GM10266 (cell line): ENCODE measurements at regions not wholly inside any gene's neighbourhood (a gene's known extent, or its start where the extent isn't known, plus 50 kb on each side); places are given as distances from the start of the nearest gene placed in this dataset.
"Not testable (repeated sequence)": the region's sequence is repeated elsewhere in the genome, so short reads cannot be mapped to it uniquely, and the experiment has no call there.

Experiments
- DNase-seq: peaks from one replicate; pipeline ENCODE4 v3.0.0; 2012; ENCODE audit errors: extremely low spot score

DNA sequence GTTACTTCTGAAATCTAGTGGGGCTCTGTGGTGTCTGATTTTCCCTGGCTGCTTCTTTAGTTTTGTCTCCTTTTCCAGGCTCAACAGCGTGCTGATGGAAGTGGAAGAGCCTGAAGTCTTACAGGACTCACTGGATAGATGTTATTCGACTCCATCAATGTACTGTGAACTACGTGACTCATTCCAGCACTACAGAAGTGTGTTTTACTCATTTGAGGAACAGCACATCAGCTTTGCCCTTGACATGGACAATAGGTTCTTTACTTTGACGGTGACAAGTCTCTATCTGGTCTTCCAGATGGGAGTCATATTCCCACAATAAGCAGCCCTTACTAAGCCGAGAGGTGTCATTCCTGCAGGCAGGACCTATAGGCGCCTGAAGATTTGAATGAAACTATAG lies 51.1 kb downstream of the NBPF8 start:
- DNase-seq, result not testable (repeated sequence)

- not testable (repeated sequence) for DNase-seq
These were observed 62.8 kb downstream of the NBPF8 start for GRCh38 chr1:120477663-120478062.

DNA sequence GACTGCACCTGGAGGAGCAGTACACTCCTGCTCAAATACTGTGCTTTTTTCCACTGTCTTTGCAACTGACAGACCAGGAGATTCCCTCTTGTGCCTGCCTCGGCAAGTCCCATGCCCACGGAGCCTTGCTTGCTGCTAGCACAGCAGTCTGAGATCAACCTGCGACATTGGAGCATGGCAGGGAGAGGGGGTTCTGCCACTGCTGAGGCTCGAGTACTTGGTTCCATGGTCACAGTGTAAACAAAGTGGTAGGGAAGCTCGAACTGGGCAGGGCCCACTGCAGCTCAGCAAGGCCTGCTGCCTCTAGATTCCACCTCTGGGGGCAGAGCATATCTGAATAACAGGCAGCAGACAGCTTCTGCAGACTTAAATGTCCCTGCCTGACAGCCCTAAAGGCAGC lies 63.6 kb downstream of the NBPF8 start:
- DNase-seq, result not testable (repeated sequence)

DNA sequence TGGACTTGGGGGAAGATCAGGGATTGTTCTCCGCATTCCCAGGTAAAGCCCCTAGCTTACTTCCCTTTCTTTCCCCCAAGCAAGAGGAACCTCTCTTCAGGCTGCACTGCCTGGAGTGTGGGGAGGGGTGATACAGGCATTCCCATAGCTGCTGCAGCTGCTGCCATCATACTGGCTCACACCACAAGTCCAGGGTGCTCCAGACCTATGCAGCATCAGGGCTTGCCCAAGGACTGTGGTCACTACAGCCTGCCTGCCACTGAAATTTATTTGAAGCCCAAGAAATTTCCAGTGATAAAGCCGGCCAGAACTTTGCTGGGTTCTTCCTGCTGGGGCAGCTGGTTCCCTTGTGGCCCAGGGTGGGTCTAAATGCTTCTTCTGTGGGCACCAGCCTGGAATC lies 72.7 kb downstream of the NBPF8 start:
- DNase-seq, result not testable (repeated sequence)

GRCh38 chr1:120489217-120489616 lies 74.4 kb downstream of the NBPF8 start:
- DNase-seq, result not testable (repeated sequence)

DNA sequence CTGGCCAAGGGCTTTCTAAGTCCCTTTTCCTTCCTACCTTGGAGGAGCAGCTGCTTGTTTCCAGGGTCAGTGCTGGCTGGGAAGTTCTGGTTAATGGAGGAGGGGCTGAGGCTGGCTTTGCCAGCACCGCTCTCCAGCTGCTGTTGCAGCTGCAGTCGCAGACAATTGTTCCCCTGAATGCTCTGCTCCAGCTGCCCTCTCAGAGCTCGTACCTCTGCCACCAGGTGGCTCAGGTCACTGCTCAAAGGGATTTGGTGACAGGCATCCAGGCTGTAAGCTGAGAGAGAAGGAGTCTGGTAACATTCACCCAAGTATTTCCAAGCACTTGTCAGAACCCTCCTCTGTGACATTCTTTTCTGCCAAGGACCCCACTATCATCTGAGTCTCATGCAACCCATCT lies 82.3 kb downstream of the NBPF8 start:
- not testable (repeated sequence) for DNase-seq

- not testable (repeated sequence) for DNase-seq
These were observed 88.4 kb downstream of the NBPF8 start for GRCh38 chr1:120503284-120503683.

DNA sequence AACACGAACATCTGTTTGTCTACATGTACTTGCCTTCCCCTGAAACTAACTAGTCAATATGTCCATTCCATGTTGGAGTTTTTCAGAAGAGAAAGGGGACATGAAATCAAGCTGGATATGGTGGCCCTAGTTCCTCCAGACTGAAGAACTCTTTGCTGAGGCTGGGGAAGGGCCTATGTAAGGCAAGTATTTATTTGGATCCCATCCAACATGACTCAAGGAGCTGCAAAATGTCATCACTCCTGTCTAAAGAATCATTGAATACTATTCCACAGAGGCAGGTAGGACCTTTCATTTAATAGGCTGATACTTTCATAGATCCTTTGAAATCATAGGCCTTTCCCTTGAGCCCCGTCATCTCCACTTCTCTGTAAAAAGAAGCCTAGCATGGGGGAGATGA lies 91.5 kb downstream of the NBPF8 start:
- not testable (repeated sequence) for DNase-seq

DNA sequence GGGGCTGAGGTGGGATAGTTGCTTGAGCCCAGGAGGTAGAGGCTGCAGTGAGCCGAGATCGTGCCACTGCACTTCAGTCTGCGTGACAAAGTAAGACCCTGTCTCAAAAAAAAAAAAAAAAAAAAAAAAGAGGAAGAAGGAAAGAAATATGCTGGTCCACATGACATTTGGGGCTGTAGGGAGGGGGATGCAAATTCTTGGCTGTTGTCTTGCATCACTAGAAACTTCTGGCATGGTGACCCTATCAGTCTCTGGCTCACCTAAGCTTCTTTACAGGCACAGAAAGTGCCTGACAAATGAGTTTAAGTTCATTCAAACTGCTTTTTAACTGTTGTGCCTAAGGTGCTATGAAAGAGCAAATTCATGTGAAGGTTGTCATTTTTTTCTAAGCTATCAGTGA lies 93.5 kb downstream of the NBPF8 start:
- not testable (repeated sequence) for DNase-seq

- not testable (repeated sequence) for DNase-seq
These were observed 94.4 kb downstream of the NBPF8 start for GRCh38 chr1:120509258-120509657.

DNA sequence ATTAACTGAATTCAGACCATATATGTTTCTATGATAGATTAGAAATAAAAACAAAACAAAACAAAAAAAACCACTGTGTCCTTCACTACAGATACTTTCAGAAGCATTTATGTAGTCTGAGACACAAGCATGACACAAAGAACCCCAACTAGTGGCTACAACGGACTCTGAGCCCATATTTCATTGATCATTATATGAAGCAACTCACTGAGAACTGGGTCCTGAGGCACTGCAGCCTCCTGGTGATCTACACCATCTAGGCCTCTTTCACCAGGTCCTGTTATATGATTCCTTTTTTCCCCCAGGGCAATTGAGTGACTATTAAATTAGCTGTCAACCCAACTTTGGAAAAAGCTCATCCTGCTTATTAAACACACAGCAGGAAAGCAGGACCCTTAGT lies 98.3 kb downstream of the NBPF8 start:
- not testable (repeated sequence) for DNase-seq

GRCh38 chr1:120513531-120513930 lies 98.7 kb downstream of the NBPF8 start:
- not testable (repeated sequence) for DNase-seq

DNA sequence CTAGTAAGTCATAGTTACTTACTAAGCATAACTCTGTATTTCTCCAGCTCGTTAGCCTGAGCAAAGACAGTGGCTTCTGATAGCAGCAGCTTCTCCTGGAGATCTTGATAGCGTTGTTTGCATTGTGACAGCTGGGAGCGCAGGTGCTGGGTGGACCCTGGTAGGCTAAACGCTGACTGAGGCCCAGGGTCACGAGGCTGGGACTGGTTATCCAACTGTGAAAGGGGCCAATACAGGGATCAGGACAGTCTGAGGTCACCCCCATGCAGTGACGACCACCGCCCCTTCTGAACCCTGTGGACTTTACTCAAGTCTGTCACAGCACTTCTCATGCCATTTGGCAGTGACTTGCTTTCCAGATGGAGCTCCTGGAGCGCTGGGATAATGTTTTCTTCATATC lies 104.4 kb downstream of the NBPF8 start:
- DNase-seq, result not testable (repeated sequence)

GRCh38 chr1:120524416-120524815 lies 109.6 kb downstream of the NBPF8 start:
- not testable (repeated sequence) for DNase-seq

- DNase-seq, result not testable (repeated sequence)
These were observed 110.6 kb downstream of the NBPF8 start for GRCh38 chr1:120525386-120525785.

- DNase-seq, result not testable (repeated sequence)
These were observed 114.7 kb downstream of the NBPF8 start for GRCh38 chr1:120529475-120530089.

- DNase-seq, result not testable (repeated sequence)
These were observed 116.6 kb downstream of the NBPF8 start for GRCh38 chr1:120531455-120531854.

DNA sequence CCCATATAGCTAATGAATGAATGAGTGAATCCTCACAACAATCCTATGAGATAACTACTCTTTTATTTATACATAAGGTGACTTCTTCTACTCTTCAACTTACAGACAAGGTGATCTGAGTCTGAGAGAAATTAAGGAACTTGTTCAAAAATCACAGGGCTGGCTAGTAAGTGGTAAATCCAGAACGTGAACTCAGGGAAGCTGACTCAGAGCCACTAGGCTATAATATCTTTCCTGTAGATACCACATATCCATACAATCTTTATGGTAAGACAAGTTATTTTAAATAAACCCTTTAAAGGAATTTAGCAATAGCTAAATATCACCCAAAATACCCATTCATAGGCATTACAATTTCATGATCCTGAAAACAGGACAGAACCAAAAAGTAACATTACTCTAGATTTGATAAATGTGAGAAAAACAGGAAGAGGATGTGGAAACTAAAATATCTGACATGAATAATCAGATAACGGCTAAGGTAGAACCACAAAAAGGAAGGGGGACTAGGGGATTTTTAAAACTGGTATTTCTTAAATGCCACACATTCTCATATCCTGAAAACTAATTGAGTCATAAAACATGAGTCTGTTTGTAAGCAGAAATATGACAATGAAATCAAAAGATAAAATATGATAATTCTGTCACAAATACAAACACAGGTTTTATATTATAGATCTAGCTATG lies 119.7 kb downstream of the NBPF8 start:
- DNase-seq, result not testable (repeated sequence)

GRCh38 chr1:120535052-120535451 lies 120.2 kb downstream of the NBPF8 start:
- not testable (repeated sequence) for DNase-seq

DNA sequence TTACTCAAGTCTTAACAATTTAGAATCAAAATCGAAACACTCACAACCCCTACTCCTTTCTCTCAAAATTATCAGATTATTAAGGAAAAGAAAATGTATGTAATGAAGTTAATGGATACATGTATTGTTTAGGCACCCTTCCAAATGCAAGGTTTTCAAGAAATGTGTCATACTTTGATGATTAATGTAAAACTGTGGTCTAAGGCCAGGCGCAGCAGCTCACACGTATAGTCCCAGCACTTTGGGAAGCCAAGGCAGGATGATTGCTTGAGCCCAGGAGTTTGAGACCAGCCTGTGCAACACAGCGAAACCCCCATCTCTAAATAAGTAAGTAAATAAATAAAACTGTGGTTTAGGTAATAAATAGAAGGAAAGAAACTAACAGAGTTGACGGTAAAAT lies 126.6 kb downstream of the NBPF8 start:
- not testable (repeated sequence) for DNase-seq

GRCh38 chr1:120542365-120542764 lies 127.5 kb downstream of the NBPF8 start:
- DNase-seq, result not testable (repeated sequence)

DNA sequence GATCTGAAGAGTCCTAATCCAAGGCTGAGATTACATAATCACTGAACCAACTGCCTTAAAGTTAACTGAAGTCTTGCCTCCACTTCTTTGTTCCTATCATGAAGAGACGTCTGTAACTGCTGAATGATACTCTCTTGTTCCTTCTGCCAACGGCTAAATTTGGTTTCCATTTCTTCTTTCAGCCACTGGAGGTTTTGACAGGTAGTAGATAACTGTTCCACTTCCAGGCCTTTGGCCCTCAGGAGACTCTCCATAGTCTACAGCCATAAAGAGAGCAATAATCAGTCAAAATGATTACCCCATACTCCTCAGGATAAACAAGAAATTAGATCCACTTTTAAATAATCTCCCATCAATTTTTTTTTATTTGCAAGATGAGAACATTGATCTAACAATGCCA lies 128.1 kb downstream of the NBPF8 start:
- DNase-seq, result not testable (repeated sequence)
